Right lobe of liver (tissue), 4 donors: ENCODE measurements at regions not wholly inside any gene's neighbourhood (a gene's known extent, or its start where the extent isn't known, plus 50 kb on each side); places are given as distances from the start of the nearest gene placed in this dataset.

ENCODE experiments used
- POLR2A ChIP-seq: fragments of 450-650 bp; IDR thresholded peaks from one replicate; pipeline ENCODE4 v1.6.1; 2017; ENCODE audit warnings: antibody characterized with exemption, mild to moderate bottlenecking
- TF ChIP-seq, protein P1 (sequence below), 4 donors: fragments of 200-600 bp in 3 of 4; fragments of 450-650 bp in 1 of 4; IDR thresholded peaks; one replicate each; pipeline versions ENCODE4 v1.5.1 to v1.8.0; 2016 to 2022; ENCODE audit warnings: antibody characterized with exemption in 4 of 4, mild to moderate bottlenecking in 2 of 4
- donor health status: DM: no; HTN: no; CAD: no.
- donor health status: DM: no; HTN: no; CAD: no.
- donor health status: DM: no; HTN: yes; CAD: no.

DNA sequence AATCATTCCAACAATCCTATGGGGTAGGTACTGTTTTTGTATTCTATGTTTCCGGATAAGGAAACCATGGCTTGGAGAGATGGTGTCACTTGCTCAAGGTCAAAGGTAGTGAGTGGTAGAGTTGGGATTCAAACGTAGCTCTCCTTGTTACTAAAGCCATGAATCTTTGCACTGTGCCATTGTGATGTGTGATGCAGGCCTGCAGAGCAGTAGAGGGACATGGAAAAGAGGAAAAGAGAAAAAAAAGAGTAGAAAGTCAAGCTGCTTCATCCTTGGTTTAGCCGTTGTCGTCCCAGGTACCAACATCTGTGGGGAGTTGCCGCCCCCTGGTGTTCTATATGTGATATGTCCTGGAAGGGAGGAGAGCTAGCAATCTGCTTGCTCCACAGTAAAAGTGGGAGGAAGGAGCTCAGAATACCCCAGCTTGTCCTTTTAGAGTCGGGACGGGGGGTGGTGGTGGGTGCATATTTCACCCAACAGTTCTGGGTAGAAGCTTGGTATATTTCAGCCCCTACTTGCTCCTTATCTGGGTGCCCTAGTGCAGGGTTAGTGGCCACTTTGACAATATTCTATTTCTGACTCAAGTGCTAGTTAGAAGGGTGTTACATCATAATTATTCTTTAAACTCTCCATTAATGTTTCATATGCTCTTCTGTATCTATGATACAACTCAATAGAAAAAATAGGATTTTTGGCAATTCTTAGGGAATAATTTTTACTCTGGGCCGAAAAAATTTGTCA is 98.4 kb downstream of the EBNA1BP2 start:
- TF ChIP-seq, protein P1, sequence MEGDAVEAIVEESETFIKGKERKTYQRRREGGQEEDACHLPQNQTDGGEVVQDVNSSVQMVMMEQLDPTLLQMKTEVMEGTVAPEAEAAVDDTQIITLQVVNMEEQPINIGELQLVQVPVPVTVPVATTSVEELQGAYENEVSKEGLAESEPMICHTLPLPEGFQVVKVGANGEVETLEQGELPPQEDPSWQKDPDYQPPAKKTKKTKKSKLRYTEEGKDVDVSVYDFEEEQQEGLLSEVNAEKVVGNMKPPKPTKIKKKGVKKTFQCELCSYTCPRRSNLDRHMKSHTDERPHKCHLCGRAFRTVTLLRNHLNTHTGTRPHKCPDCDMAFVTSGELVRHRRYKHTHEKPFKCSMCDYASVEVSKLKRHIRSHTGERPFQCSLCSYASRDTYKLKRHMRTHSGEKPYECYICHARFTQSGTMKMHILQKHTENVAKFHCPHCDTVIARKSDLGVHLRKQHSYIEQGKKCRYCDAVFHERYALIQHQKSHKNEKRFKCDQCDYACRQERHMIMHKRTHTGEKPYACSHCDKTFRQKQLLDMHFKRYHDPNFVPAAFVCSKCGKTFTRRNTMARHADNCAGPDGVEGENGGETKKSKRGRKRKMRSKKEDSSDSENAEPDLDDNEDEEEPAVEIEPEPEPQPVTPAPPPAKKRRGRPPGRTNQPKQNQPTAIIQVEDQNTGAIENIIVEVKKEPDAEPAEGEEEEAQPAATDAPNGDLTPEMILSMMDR (IDR thresholded peaks at IDR 0.05), result peak; percentile 74 to 92 (median 82)
- TF ChIP-seq POLR2A, result no peak
